SU-DHL-6 (cell line): ENCODE measurements at regions not wholly inside any gene's neighbourhood (a gene's known extent, or its start where the extent isn't known, plus 50 kb on each side); places are given as distances from the start of the nearest gene placed in this dataset.

Experiments used
- H2AFZ ChIP-seq: fragments of 200-600 bp; sonication (generic); 2 replicates; pipeline ENCODE4 v1.6.1; 2014; ENCODE audit warnings: low read depth, mild to moderate bottlenecking, moderate library complexity, mixed read lengths, antibody characterized with exemption, low read length; ENCODE audit not compliant: severe bottlenecking
- H3F3A ChIP-seq: fragments of 200-600 bp; shearing (Covaris generic); 2 replicates; pipeline ENCODE4 v1.6.0; 2016; ENCODE audit warnings: antibody characterized with exemption, mild to moderate bottlenecking; ENCODE audit not compliant: insufficient read depth
- H3K27ac ChIP-seq: fragments of 200-600 bp; sonication (generic); 2 replicates; pipeline ENCODE4 v1.5.1; 2016; ENCODE audit warnings: low read depth, mild to moderate bottlenecking, low read length, moderate library complexity, mixed read lengths
- H3K27me3 ChIP-seq: fragments of 200-600 bp; sonication (generic), shearing (Covaris generic); 2 replicates; pipeline ENCODE4 v1.6.0; 2014; ENCODE audit warnings: mild to moderate bottlenecking, low read length
- H3K36me3 ChIP-seq: fragments of 200-600 bp; sonication (generic); 2 replicates; pipeline ENCODE4 v1.6.1; 2014; ENCODE audit warnings: mild to moderate bottlenecking, low read length, mixed read lengths
- H3K4me2 ChIP-seq: fragments of 300-600, 200-600 bp; shearing (Covaris generic), sonication (generic); 2 replicates; pipeline ENCODE4 v1.6.0; 2014; ENCODE audit warnings: low read length, low read depth, mild to moderate bottlenecking; ENCODE audit not compliant: poor library complexity, severe bottlenecking
- H3K4me3 ChIP-seq: fragments of 200-600 bp; sonication (generic); 2 replicates; pipeline ENCODE4 v1.5.1; 2014; ENCODE audit warnings: antibody characterized with exemption, low read length, mild to moderate bottlenecking, mixed read lengths; ENCODE audit not compliant: insufficient read depth, poor library complexity, severe bottlenecking
- H3K79me2 ChIP-seq: fragments of 200-600 bp; sonication (generic); 2 replicates; pipeline ENCODE4 v1.6.1; 2014; ENCODE audit warnings: mild to moderate bottlenecking, low read length, moderate library complexity; ENCODE audit not compliant: insufficient read depth
- H3K9ac ChIP-seq: fragments of 200-600 bp; sonication (generic); 2 replicates; pipeline ENCODE4 v1.7.0; 2014; ENCODE audit warnings: mild to moderate bottlenecking, low read length
- H3K9me2 ChIP-seq: fragments of 200-600 bp; sonication (generic); replicated peaks from 2 replicates; pipeline ENCODE4 v1.6.1; 2014; ENCODE audit warnings: low read length; ENCODE audit not compliant: insufficient read depth
- H3K9me3 ChIP-seq: fragments of 200-600 bp; sonication (generic); 2 replicates; pipeline ENCODE4 v1.6.1; 2014; ENCODE audit warnings: low read length, mixed read lengths; ENCODE audit not compliant: insufficient read depth
- H4K20me1 ChIP-seq: fragments of 200-600 bp; sonication (generic); 2 replicates; pipeline ENCODE4 v1.6.1; 2014; ENCODE audit warnings: low read depth, mild to moderate bottlenecking, antibody characterized with exemption, low read length, moderate library complexity, mixed read lengths
- EZH2phosphoT487 ChIP-seq: fragments of 200-600 bp; sonication (generic), shearing (Covaris generic); conservative IDR thresholded peaks from 2 replicates; pipeline ENCODE4 v1.6.1; 2018; ENCODE audit warnings: mild to moderate bottlenecking, antibody characterized with exemption, low read length, moderate library complexity, mixed read lengths
- TF ChIP-seq, protein P1 (sequence below): fragments of 200-600 bp; sonication (generic); IDR thresholded peaks from one replicate; pipeline ENCODE4 v1.5.1; 2017; ENCODE audit warnings: antibody characterized with exemption, mild to moderate bottlenecking, low read length, moderate library complexity; ENCODE audit not compliant: insufficient read depth, poor library complexity, severe bottlenecking

DNA sequence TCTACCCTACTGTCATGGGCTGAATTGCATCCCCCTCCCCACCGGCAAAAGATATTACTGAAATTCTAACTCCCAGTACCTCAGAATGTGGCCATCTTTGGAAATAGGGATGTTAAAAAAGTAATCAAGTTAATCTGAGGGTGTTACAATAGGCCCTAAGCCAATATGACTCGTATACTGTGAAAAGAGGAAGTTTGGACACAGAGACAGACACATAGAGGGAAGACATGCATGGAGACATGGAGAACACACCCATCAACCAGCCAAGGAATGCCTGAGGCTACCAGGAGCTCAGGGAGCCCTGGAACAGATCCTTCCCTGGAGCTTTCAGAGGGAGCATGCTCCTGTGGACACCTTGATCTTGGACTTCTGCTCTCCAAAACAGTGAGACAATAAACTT is 138.2 kb upstream of the ADO start:
- H3K27ac ChIP-seq, result no peak overlapping the region
- no peaks in the 10 kb centered on the region for H3K79me2 ChIP-seq
- no peaks in the 10 kb centered on the region for H3K9me2 ChIP-seq
- TF ChIP-seq, protein P1, sequence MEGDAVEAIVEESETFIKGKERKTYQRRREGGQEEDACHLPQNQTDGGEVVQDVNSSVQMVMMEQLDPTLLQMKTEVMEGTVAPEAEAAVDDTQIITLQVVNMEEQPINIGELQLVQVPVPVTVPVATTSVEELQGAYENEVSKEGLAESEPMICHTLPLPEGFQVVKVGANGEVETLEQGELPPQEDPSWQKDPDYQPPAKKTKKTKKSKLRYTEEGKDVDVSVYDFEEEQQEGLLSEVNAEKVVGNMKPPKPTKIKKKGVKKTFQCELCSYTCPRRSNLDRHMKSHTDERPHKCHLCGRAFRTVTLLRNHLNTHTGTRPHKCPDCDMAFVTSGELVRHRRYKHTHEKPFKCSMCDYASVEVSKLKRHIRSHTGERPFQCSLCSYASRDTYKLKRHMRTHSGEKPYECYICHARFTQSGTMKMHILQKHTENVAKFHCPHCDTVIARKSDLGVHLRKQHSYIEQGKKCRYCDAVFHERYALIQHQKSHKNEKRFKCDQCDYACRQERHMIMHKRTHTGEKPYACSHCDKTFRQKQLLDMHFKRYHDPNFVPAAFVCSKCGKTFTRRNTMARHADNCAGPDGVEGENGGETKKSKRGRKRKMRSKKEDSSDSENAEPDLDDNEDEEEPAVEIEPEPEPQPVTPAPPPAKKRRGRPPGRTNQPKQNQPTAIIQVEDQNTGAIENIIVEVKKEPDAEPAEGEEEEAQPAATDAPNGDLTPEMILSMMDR, result no peak
- TF ChIP-seq EZH2phosphoT487, result no peak
- H3F3A ChIP-seq, result no peaks in the 10 kb centered on the region
- H3K36me3 ChIP-seq, result no peaks in the 10 kb centered on the region
- no peaks in the 10 kb centered on the region for H4K20me1 ChIP-seq
- H3K4me3 ChIP-seq, result no peak overlapping the region
- H3K4me2 ChIP-seq, result no peak overlapping the region
- H3K27me3 ChIP-seq, result no peaks in the 10 kb centered on the region
- H3K9me3 ChIP-seq, result no peaks in the 10 kb centered on the region
- no peak overlapping the region for H2AFZ ChIP-seq
- no peak overlapping the region for H3K9ac ChIP-seq

DNA sequence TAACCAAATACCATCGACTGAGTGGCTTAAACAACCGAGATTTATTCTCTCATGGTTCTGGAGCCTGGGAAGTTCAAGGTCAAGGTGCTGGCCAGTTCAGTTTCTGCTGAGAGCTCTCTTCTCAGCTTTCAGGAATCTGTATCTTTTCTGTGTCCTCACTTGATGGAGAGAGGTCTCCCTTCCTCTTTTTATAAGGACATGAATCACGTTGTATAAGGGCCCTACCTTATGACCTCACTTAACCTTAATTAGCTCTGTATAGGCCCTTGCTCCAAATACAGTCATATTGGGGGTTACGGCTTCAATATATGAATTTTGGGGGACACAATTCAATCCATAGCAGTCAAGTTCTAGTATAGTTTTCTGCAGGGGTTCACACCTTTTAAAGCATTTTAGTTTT is 135.2 kb upstream of the ADO start:
- Histone ChIP-seq H3K4me3 (no peak overlapping the region), H3K9me3 (no peaks in the 10 kb centered on the region), H3K27me3 (no peaks in the 10 kb centered on the region), H2AFZ (no peak overlapping the region), H3F3A (no peaks in the 10 kb centered on the region), H4K20me1 (no peaks in the 10 kb centered on the region), H3K36me3 (no peaks in the 10 kb centered on the region), H3K9me2 (no peaks in the 10 kb centered on the region), H3K27ac (no peak overlapping the region), H3K79me2 (no peaks in the 10 kb centered on the region), H3K9ac (no peak overlapping the region), H3K4me2 (no peak overlapping the region)
- TF ChIP-seq, protein P1, result no peak
- TF ChIP-seq EZH2phosphoT487, result no peak

DNA sequence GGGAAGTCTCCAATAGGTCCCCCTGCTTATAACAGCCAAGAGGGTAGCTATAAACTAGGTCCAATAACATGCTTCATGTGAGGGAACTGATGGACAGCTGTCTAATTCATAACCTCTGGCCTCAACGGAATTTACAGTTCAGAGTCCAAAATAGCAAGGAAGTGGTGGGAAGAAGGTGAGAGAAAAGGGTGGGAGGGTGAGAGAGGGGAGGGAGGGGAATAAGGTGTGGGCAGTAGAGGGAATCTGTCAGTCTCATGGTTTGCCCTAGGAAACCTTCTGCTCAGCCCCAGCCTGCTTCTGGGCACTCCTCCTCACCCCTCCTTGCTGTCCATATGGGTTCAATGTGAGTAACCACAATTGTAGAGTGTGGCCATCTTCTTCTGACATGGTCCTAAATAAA is 133.4 kb upstream of the ADO start:
- no peak for TF ChIP-seq EZH2phosphoT487
- TF ChIP-seq, protein P1, result no peak
- Histone ChIP-seq H3K36me3 (no peaks in the 10 kb centered on the region), H4K20me1 (no peaks in the 10 kb centered on the region), H3K9ac (no peak overlapping the region), H3K79me2 (no peaks in the 10 kb centered on the region), H3K9me3 (no peaks in the 10 kb centered on the region), H3K4me3 (no peak overlapping the region), H3K4me2 (no peak overlapping the region), H3F3A (no peaks in the 10 kb centered on the region), H3K27ac (no peak overlapping the region), H2AFZ (no peak overlapping the region), H3K9me2 (no peaks in the 10 kb centered on the region), H3K27me3 (no peaks in the 10 kb centered on the region)
